SKM-1 (cell line): ENCODE measurements at regions not wholly inside any gene's neighbourhood (a gene's known extent, or its start where the extent isn't known, plus 50 kb on each side); places are given as distances from the start of the nearest gene placed in this dataset.

ENCODE experiments used
- DNase-seq: peaks from one replicate; lab custom pipeline; 2025; ENCODE audit not compliant: unreplicated experiment; lab: John Stamatoyannopoulos, UW

- DNase-seq: no peak
Observed at GRCh38 chr1:222910699-222911098, 95.9 kb downstream of the DISP1 start.

DNA sequence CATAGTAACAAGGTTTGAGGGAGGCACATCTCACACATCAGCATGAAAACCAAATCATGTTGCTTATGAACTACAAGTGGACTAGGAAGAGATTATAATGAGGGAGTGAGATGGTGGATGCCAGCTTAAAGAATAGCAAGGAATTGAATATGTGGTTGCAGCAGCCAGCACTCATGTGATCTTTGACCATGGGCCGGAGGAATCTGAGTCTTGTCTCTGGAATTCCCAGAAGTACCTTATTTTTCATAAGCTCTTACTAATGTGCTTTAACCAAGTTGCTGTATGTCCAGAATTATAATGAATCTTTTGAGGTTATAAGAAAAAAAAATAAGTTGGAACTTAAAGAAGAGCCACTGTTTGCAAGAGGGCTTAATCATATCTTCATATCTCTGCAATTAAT lies 97.0 kb downstream of the DISP1 start:
- DNase-seq: no peak

GRCh38 chr1:222912730-222913129 lies 97.9 kb downstream of the DISP1 start:
- no peak for DNase-seq

- DNase-seq: no peak
Observed at GRCh38 chr1:222914861-222915632, 100.2 kb downstream of the DISP1 start.

DNA sequence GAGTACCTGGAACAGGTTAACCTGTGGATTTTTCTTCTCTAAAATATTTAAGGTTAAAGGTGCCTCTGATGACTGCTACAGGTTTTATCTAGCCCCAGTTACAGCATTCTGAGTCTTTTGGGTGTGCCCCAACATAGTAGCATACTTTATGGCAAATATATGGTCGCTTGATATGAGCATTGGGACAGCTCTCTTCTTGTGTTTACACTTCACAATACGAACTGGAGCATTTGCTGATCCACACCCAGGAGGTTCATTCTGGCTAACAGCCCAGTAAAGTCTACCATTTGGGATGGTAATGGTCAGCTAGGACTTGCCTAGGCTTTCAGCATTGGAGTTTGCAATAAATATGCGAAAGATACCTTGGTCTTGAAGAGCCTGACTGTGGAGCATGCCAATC lies 101.3 kb downstream of the DISP1 start:
- no peak for DNase-seq

GRCh38 chr1:222918801-222919477 lies 104.1 kb downstream of the DISP1 start:
- DNase-seq: no peak

GRCh38 chr1:222919478-222919865 lies 104.6 kb downstream of the DISP1 start:
- DNase-seq: no peak

DNA sequence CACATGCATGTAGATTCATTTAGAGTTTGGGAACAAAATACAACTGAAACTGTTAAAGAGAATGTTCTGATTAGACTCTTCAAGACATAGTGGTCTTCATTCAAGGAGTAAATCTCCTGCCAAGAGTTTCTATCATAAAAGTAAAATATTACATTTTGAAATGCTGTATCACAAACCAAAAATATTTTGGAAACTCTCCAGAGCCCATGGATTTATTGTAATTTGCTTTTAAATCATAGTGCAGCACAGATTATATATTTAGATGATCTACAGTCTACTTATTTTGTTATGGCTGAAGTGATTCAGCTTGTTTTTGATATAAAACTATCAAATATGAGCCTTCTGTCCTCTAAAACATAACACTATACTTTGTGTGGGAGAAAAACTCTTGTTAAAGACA lies 105.3 kb downstream of the DISP1 start:
- no peak for DNase-seq

GRCh38 chr1:222921945-222922344 lies 107.1 kb downstream of the DISP1 start:
- no peak for DNase-seq

- DNase-seq: no peak
Observed at GRCh38 chr1:222923506-222923905, 108.7 kb downstream of the DISP1 start.

- no peak for DNase-seq
Observed at GRCh38 chr1:222924136-222924706, 109.4 kb downstream of the DISP1 start.

DNA sequence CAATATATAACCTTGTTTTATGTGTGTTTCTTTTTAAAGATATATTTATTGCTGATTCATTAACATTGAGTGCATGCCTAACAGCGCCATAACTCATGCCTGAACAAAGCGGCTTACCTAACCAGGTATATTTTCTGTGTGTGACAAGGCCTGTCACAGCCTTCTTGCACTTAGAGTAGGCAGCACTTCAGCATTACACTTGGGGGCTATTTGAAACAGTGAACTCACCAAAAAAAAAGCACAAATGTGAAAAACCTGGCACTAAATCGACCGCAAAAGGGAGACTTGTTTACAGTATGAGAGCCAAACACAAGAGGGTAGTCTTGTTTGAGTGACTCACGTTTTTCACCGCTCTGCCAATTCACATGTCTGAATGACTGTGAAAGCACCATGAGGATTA lies 111.7 kb downstream of the DISP1 start:
- DNase-seq: no peak

GRCh38 chr1:222927031-222927430 lies 112.2 kb downstream of the DISP1 start:
- no peak for DNase-seq

DNA sequence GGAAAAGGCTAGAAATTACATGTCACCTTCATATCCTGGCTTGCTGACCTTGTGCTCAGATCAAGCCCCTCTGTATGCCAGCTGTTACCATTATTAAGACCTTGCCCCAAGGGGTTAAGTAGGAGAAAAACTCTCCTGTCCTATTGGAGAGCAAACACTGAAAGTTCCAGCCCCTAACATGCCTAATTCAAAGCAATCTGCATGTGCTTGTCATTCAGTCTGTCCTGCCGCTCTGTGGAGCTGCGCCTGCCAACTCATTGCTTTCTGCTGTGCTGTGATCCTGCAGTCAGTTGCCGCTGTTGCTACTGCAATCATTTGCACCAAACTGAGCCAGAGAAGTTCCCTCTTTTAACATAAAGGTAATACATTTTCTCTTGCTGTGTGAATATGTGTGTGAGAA lies 113.4 kb downstream of the DISP1 start:
- no peak for DNase-seq

GRCh38 chr1:222930070-222930469 lies 115.2 kb downstream of the DISP1 start:
- DNase-seq: no peak

DNA sequence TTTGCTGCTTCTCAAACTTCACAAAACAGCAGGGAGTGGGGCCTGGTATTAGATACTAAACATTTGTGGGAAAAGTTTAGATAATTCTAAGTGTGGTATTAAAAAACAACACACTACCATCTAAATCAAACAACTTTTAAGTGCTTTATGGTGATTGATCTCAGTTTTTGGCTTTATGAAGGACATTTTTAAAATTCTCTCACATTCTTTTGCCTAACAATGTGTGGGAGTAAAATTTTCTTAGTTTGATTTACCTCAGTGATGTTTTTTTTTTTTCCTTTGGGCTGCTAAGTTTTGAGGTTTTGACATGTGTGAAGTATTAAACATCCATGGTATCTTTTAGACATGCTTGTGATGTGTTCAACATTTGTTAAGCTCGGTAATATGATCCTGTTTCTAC lies 116.2 kb downstream of the DISP1 start:
- no peak for DNase-seq

DNA sequence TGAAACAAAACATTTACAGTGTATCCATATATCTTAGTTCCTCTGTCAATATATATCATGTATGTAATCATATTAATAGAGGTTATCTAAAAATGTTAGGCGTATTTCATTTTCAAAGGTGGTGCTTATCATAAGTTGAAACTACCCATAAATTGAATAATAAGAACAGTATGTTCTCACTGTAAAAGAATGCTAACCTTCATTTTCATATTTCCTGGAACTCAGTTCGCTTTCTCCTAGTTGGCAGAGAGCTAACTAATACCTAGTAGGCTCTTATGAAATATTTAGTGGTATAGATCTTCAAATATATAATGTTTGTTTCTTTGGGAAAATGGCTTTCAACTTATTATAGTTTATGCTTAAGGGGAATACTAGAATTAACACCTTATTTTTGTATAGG lies 118.4 kb downstream of the DISP1 start:
- DNase-seq: no peak

DNA sequence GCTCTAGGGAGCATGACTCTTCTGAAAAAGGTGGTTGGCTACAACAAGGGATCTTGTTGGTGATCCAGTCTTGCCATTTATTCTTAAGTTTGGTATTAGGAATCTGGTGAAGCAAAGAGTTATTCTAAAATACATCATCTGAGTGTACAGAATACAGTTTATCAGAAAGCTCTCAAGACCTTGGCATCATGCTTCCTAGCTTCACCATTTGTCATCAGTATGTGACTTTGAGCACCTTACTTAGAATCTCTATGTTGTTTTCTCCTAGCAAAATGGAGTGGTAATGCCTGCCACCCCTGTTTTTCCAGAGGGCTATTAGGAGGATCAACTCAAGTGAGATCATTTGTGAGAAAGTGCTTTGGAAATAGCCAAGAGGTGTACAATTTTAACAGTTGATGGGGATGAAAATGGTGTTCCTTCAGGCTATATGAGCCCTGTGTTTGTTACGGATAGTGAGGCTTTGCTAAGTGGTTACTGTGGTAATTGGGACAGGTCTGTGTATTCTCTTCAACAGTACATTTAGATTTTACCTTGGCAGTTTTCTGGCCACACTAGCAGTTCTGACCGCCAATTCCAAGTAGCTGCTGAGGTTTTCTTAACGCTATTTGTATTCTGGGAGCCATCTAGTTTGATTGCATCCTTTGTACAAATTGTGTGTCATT lies 120.5 kb downstream of the DISP1 start:
- DNase-seq: no peak

GRCh38 chr1:222936042-222936441 lies 121.2 kb downstream of the DISP1 start:
- DNase-seq: no peak

DNA sequence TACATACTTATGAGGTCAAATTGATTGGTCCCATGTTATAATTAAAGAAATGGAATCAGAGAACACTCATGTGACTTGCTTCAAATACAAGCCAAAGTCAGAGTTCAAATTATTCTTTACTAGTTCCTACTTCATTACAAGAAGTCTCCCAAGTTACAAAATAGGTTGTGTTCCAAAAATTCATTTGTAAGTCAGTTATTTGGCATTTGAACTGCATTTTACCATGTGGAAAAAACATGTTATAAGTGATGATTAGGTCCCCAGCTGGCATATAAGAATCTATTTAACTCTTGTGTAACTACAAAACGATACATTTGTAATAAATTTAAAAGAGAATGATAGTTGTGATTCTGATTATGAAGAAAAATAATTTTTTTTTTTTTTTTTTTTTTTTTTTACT lies 124.1 kb downstream of the DISP1 start:
- no peak for DNase-seq

DNA sequence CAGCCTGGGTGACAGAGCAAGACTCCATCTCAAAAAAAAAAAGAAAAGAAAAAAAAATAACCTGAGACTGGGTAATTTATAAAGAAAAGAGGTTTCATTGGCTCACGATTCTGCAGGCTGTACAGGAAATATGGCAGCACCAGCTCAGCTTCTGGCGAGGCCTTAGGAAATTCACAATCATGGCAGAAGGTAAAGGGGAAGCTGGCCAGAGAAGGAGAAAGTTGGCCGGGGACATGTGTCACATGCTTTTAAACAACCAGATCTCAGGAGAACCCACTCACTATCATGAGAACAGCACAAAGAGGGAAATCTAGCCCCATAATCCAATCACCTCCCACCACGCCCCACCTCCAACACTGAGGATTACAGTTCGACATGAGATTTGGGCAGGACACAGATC lies 125.3 kb downstream of the DISP1 start:
- DNase-seq: no peak

GRCh38 chr1:222940906-222941305 lies 126.1 kb downstream of the DISP1 start:
- DNase-seq: no peak
